Breast epithelium (tissue), 3 donors: ENCODE measurements at regions not wholly inside any gene's neighbourhood (a gene's known extent, or its start where the extent isn't known, plus 50 kb on each side); places are given as distances from the start of the nearest gene placed in this dataset.

Experiments used
- CTCF ChIP-seq, 3 donors: fragments of 450-650 bp; IDR thresholded peaks; one replicate each; pipeline ENCODE4 v1.5.1; 2016 to 2017; ENCODE audit warnings: antibody characterized with exemption in 3 of 3, mild to moderate bottlenecking in 3 of 3, moderate library complexity in 3 of 3
- POLR2AphosphoS5 ChIP-seq, 3 donors: sonication (generic); formaldehyde crosslinking; IDR thresholded peaks; one replicate each; pipeline ENCODE4 v1.6.1; 2017; ENCODE audit warnings: antibody characterized with exemption in 3 of 3

DNA sequence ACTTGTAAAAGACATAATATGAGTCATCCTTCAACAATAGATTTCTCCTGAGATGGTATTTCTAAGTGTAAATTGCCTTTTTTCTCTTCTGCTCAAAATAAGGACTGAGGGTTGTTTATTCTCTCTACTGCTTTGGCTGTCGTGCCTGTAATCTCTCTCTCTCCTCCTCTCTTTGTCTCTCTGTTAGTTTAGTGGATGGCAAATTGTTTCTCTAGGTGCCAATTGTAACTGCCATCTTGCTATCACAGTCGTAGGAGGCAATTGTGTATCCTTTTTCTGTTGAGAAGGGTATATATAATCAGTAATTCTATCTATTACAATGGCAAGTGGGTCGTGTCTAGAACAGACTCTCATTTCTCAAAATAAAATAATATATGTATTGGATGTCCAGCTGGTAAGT lies 545.0 kb upstream of the FBXO33 start:
- TF ChIP-seq CTCF (IDR thresholded peaks at IDR 0.05) (no peak), POLR2AphosphoS5 (IDR thresholded peaks at IDR 0.05) (no peak)
